Prostate gland (tissue), 2 donors: ENCODE measurements at regions not wholly inside any gene's neighbourhood (a gene's known extent, or its start where the extent isn't known, plus 50 kb on each side); places are given as distances from the start of the nearest gene placed in this dataset.

ENCODE experiments used
- CTCF ChIP-seq, 4 experiments: fragments of 200-600 bp in 2 of 4; fragments of 450-650 bp in 2 of 4; sonication (generic) in 2 of 4; IDR thresholded peaks; 1 replicate in 3 of 4; 2 replicates in 1 of 4; pipeline ENCODE4 v1.5.1; 2016 to 2019; ENCODE audit warnings: antibody characterized with exemption in 4 of 4, mild to moderate bottlenecking in 2 of 4, moderate library complexity in 2 of 4
- POLR2A ChIP-seq: fragments of 450-650 bp; IDR thresholded peaks from one replicate; pipeline ENCODE4 v1.6.1; 2016; ENCODE audit warnings: antibody characterized with exemption, mild to moderate bottlenecking
- POLR2AphosphoS5 ChIP-seq: sonication (generic); formaldehyde crosslinking; IDR thresholded peaks from one replicate; pipeline ENCODE4 v1.6.1; 2017; ENCODE audit warnings: antibody characterized with exemption

- no peak for TF ChIP-seq CTCF (IDR thresholded peaks at IDR 0.05)
- no peak for TF ChIP-seq POLR2A
- no peak for TF ChIP-seq POLR2AphosphoS5
These were observed 2115.0 kb downstream of the MAT2B start for GRCh38 chr5:165620394-165620793.
